SK-N-SH treated with all-trans-retinoic acid at 6 μM for 48 hours (cell line): ENCODE measurements at regions not wholly inside any gene's neighbourhood (a gene's known extent, or its start where the extent isn't known, plus 50 kb on each side); places are given as distances from the start of the nearest gene placed in this dataset.

Source experiments
- ATAC-seq: fragments of 200-7000 bp; cut with Tn5 transposase; 3 replicates; pipeline ENCODE4 v1.9.1; 2020; ENCODE audit warnings: mild to moderate bottlenecking, moderate library complexity
- ARNTL ChIP-seq: fragments of 450-650 bp; formaldehyde crosslinking; IDR thresholded peaks from 2 replicates; pipeline ENCODE4 v1.5.0; 2020; ENCODE audit warnings: low read depth, mild to moderate bottlenecking, moderate library complexity, borderline replicate concordance
- BACH2 ChIP-seq: fragments of 250-450 bp; sonication (Bioruptor Pico); IDR thresholded peaks from 2 replicates; pipeline ENCODE4 v1.9.0; 2021; ENCODE audit warnings: mild to moderate bottlenecking, borderline replicate concordance
- CSDC2 ChIP-seq: fragments of 250-450 bp; sonication (Bioruptor Pico); IDR thresholded peaks from 2 replicates; pipeline ENCODE4 v1.5.0; 2020; ENCODE audit warnings: mild to moderate bottlenecking, moderate library complexity
- ESRRG ChIP-seq: fragments of 250-450 bp; sonication (Bioruptor Pico); IDR thresholded peaks from 2 replicates; pipeline ENCODE4 v1.6.1; 2021; ENCODE audit warnings: mild to moderate bottlenecking
- GLIS3 ChIP-seq: fragments of 250-450 bp; sonication (Bioruptor Pico); IDR thresholded peaks from 2 replicates; pipeline ENCODE4 v1.5.0; 2020; ENCODE audit warnings: mild to moderate bottlenecking, moderate library complexity
- ISL1 ChIP-seq: fragments of 250-450 bp; sonication (Bioruptor Pico); IDR thresholded peaks from 2 replicates; pipeline ENCODE4 v2.1.2; 2022; ENCODE audit warnings: mild to moderate bottlenecking, moderate library complexity
- OSR1 ChIP-seq: fragments of 250-450 bp; sonication (Bioruptor Pico); IDR thresholded peaks from 2 replicates; pipeline ENCODE4 v1.8.0; 2022; ENCODE audit warnings: moderate library complexity, mild to moderate bottlenecking, inconsistent platforms
- PATZ1 ChIP-seq: fragments of 250-450 bp; sonication (Bioruptor Pico); IDR thresholded peaks from 2 replicates; pipeline ENCODE4 v1.8.0; 2020; ENCODE audit warnings: mild to moderate bottlenecking, moderate library complexity, borderline replicate concordance
- POU6F1 ChIP-seq: fragments of 250-450 bp; sonication (Bioruptor Pico); IDR thresholded peaks from 2 replicates; pipeline ENCODE4 v1.8.0; 2021; ENCODE audit warnings: low read depth, mild to moderate bottlenecking, moderate library complexity, borderline replicate concordance
- PPARA ChIP-seq: fragments of 250-450 bp; sonication (Bioruptor Pico); IDR thresholded peaks from 2 replicates; pipeline ENCODE4 v1.5.0; 2020; ENCODE audit warnings: mild to moderate bottlenecking, borderline replicate concordance
- RARB ChIP-seq: fragments of 250-450 bp; sonication (Bioruptor Pico); IDR thresholded peaks from 2 replicates; pipeline ENCODE4 v1.8.0; 2021; ENCODE audit warnings: mild to moderate bottlenecking, moderate library complexity
- SNAI2 ChIP-seq: fragments of 250-450 bp; sonication (Bioruptor Pico); IDR thresholded peaks from 2 replicates; pipeline ENCODE4 v1.5.0; 2020; ENCODE audit warnings: mild to moderate bottlenecking, moderate library complexity
- TCF4 ChIP-seq: fragments of 250-450 bp; sonication (Bioruptor Pico); IDR thresholded peaks from 2 replicates; pipeline ENCODE4 v1.8.0; 2021; ENCODE audit warnings: mild to moderate bottlenecking, moderate library complexity, borderline replicate concordance
- TOX ChIP-seq: fragments of 250-450 bp; sonication (Bioruptor Pico); IDR thresholded peaks from 2 replicates; pipeline ENCODE4 v1.8.0; 2021; ENCODE audit warnings: mild to moderate bottlenecking, moderate library complexity, borderline replicate concordance
- ZC3H10 ChIP-seq: fragments of 250-450 bp; sonication (Bioruptor Pico); IDR thresholded peaks from 2 replicates; pipeline ENCODE4 v1.5.1; 2021; ENCODE audit warnings: mild to moderate bottlenecking, moderate library complexity
- ZFP3 ChIP-seq: fragments of 250-450 bp; sonication (Bioruptor Pico); IDR thresholded peaks from 2 replicates; pipeline ENCODE4 v1.5.0; 2020; ENCODE audit warnings: mild to moderate bottlenecking, moderate library complexity
- ZFP30 ChIP-seq: fragments of 450-650 bp; formaldehyde crosslinking; IDR thresholded peaks from 2 replicates; pipeline ENCODE4 v1.5.0; 2022; ENCODE audit warnings: mild to moderate bottlenecking, moderate library complexity
- ZNF565 ChIP-seq: fragments of 450-650 bp; formaldehyde crosslinking; conservative IDR thresholded peaks from 2 replicates; pipeline ENCODE4 v1.5.0; 2020; ENCODE audit warnings: low read depth, mild to moderate bottlenecking, moderate library complexity
- ZNF70 ChIP-seq: fragments of 450-650 bp; formaldehyde crosslinking; IDR thresholded peaks from 2 replicates; pipeline ENCODE4 v1.5.0; 2020; ENCODE audit warnings: mild to moderate bottlenecking, moderate library complexity
- ZNF8 ChIP-seq: fragments of 450-650 bp; formaldehyde crosslinking; IDR thresholded peaks from 2 replicates; pipeline ENCODE4 v1.5.0; 2020; ENCODE audit warnings: mild to moderate bottlenecking, moderate library complexity
- TF ChIP-seq, protein P1 (sequence below): fragments of 250-450 bp; sonication (Bioruptor Pico); IDR thresholded peaks from 2 replicates; pipeline ENCODE4 v1.5.1; 2021; ENCODE audit warnings: mild to moderate bottlenecking, moderate library complexity
- TF ChIP-seq, protein P2 (sequence below): fragments of 250-450 bp; sonication (Bioruptor Pico); IDR thresholded peaks from 2 replicates; pipeline ENCODE4 v1.5.1; 2020; ENCODE audit warnings: low read depth, mild to moderate bottlenecking, moderate library complexity
- TF ChIP-seq, protein P3 (sequence below): fragments of 250-450 bp; sonication (Bioruptor Pico); IDR thresholded peaks from 2 replicates; pipeline ENCODE4 v1.5.0; 2020; ENCODE audit warnings: mild to moderate bottlenecking, moderate library complexity

- ATAC-seq = peak; percentile 86
- no peak for TF ChIP-seq RARB (CRISPR knock-in tag)
- 0 out of 2 replicates have a peak, but pooled peaks have one; percentile 65 for TF ChIP-seq PATZ1 (CRISPR knock-in tag)
- TF ChIP-seq, all 23 proteins: peak for 1
Measured at GRCh38 chr15:37793851-37794250, 140.6 kb upstream of the TMCO5A start.

DNA sequence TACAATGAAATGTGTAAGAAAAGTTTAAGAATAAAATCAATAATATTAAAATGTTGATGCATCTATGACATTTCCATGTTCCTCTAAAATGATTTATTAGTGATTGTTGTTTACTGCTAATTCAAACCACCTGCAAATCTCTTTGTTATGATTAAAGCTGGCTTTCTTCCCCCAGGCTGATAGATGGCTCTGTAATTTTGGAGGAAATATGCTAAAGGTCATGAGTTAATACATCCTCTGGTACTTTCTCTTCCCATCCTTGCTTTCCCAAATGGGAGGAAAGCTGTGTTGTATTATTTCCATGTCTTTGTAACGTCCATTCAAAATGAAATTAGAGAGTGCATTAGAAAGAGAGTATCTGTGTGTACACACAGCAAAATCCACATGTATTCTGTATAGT is 139.5 kb upstream of the TMCO5A start:
- no peak for TF ChIP-seq OSR1 (CRISPR knock-in tag)
- no peak for TF ChIP-seq RARB (CRISPR knock-in tag)
- no peak for TF ChIP-seq ARNTL
- no peak for TF ChIP-seq PATZ1 (CRISPR knock-in tag)
- 0 out of 2 replicates have a peak, but pooled peaks have one; percentile 13 for TF ChIP-seq BACH2
- no peak for TF ChIP-seq POU6F1 (CRISPR knock-in tag)
- TF ChIP-seq ZNF565 (CRISPR knock-in tag) = no peak
- TF ChIP-seq PPARA (CRISPR knock-in tag) = peak; percentile 98
- TF ChIP-seq, protein P1, sequence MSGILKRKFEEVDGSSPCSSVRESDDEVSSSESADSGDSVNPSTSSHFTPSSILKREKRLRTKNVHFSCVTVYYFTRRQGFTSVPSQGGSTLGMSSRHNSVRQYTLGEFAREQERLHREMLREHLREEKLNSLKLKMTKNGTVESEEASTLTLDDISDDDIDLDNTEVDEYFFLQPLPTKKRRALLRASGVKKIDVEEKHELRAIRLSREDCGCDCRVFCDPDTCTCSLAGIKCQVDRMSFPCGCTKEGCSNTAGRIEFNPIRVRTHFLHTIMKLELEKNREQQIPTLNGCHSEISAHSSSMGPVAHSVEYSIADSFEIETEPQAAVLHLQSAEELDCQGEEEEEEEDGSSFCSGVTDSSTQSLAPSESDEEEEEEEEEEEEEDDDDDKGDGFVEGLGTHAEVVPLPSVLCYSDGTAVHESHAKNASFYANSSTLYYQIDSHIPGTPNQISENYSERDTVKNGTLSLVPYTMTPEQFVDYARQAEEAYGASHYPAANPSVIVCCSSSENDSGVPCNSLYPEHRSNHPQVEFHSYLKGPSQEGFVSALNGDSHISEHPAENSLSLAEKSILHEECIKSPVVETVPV (CRISPR knock-in tag) = no peak
- TF ChIP-seq ZFP30 (CRISPR knock-in tag) = no peak
- TF ChIP-seq, protein P2, sequence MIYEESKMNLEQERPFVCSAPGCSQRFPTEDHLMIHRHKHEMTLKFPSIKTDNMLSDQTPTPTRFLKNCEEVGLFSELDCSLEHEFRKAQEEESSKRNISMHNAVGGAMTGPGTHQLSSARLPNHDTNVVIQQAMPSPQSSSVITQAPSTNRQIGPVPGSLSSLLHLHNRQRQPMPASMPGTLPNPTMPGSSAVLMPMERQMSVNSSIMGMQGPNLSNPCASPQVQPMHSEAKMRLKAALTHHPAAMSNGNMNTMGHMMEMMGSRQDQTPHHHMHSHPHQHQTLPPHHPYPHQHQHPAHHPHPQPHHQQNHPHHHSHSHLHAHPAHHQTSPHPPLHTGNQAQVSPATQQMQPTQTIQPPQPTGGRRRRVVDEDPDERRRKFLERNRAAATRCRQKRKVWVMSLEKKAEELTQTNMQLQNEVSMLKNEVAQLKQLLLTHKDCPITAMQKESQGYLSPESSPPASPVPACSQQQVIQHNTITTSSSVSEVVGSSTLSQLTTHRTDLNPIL (CRISPR knock-in tag) = no peak
- TF ChIP-seq, protein P3, sequence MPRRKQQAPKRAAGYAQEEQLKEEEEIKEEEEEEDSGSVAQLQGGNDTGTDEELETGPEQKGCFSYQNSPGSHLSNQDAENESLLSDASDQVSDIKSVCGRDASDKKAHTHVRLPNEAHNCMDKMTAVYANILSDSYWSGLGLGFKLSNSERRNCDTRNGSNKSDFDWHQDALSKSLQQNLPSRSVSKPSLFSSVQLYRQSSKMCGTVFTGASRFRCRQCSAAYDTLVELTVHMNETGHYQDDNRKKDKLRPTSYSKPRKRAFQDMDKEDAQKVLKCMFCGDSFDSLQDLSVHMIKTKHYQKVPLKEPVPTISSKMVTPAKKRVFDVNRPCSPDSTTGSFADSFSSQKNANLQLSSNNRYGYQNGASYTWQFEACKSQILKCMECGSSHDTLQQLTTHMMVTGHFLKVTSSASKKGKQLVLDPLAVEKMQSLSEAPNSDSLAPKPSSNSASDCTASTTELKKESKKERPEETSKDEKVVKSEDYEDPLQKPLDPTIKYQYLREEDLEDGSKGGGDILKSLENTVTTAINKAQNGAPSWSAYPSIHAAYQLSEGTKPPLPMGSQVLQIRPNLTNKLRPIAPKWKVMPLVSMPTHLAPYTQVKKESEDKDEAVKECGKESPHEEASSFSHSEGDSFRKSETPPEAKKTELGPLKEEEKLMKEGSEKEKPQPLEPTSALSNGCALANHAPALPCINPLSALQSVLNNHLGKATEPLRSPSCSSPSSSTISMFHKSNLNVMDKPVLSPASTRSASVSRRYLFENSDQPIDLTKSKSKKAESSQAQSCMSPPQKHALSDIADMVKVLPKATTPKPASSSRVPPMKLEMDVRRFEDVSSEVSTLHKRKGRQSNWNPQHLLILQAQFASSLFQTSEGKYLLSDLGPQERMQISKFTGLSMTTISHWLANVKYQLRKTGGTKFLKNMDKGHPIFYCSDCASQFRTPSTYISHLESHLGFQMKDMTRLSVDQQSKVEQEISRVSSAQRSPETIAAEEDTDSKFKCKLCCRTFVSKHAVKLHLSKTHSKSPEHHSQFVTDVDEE (CRISPR knock-in tag) = peak; percentile 86
- peak; percentile 71 for TF ChIP-seq ZNF70 (CRISPR knock-in tag)
- no peak for TF ChIP-seq CSDC2 (CRISPR knock-in tag)
- TF ChIP-seq ZNF8 (CRISPR knock-in tag) = peak; percentile 39; the same call in 1 of the 2 replicates
- TF ChIP-seq GLIS3 (CRISPR knock-in tag) = no peak
- no peak for TF ChIP-seq ZFP3 (CRISPR knock-in tag)
- peak; percentile 94 for TF ChIP-seq TCF4
- no peak for TF ChIP-seq ESRRG
- TF ChIP-seq TOX (CRISPR knock-in tag) = no peak
- TF ChIP-seq SNAI2 (CRISPR knock-in tag) = no peak
- TF ChIP-seq ISL1 (CRISPR knock-in tag) = peak; percentile 24; the same call in 1 of the 2 replicates
- no peak for TF ChIP-seq ZC3H10 (CRISPR knock-in tag)
- peak; percentile 46 for ATAC-seq
